A549 (cell line): ENCODE measurements at regions not wholly inside any gene's neighbourhood (a gene's known extent, or its start where the extent isn't known, plus 50 kb on each side); places are given as distances from the start of the nearest gene placed in this dataset.

Experiments used
- BHLHE40 ChIP-seq: IDR thresholded peaks from 2 replicates; pipeline ENCODE4 v1.6.1; 2012; ENCODE audit warnings: low read depth, low read length, inconsistent platforms
- CBX8 ChIP-seq: fragments of 200-600 bp; sonication (generic); IDR thresholded peaks from 2 replicates; pipeline ENCODE4 v1.6.1; 2016
- CHD2 ChIP-seq: fragments of 150-350 bp; IDR thresholded peaks from 2 replicates; pipeline ENCODE4 v1.6.1; 2014; ENCODE audit warnings: low read length; ENCODE audit not compliant: partially characterized antibody
- CTCF ChIP-seq: fragments of >200 bp; sonication (Bioruptor Twin); formaldehyde crosslinking; IDR thresholded peaks from 3 replicates; pipeline ENCODE4 v1.5.1; 2016
- EP300 ChIP-seq, 2 experiments: fragments of >200 bp; sonication (Bioruptor Twin); formaldehyde crosslinking; IDR thresholded peaks; 2 replicates in 1 of 2; 3 replicates in 1 of 2; pipeline ENCODE4 v1.6.1; 2016 to 2017
- HMGXB4 ChIP-seq: fragments of 250-450 bp; sonication (Bioruptor Pico); IDR thresholded peaks from 2 replicates; pipeline ENCODE4 v1.5.0; 2021; ENCODE audit warnings: mild to moderate bottlenecking, moderate library complexity, borderline replicate concordance
- MAX ChIP-seq: IDR thresholded peaks from 2 replicates; pipeline ENCODE4 v1.6.1; 2012
- PHF8 ChIP-seq: fragments of 200-600 bp; sonication (generic); IDR thresholded peaks from 2 replicates; pipeline ENCODE4 v1.6.1; 2016; ENCODE audit warnings: low read depth, mild to moderate bottlenecking, antibody characterized with exemption, moderate library complexity, borderline replicate concordance
- POLR2A ChIP-seq: IDR thresholded peaks from 2 replicates; pipeline ENCODE4 v1.6.1; 2012; ENCODE audit warnings: mild to moderate bottlenecking, low read length
- POLR2AphosphoS2 ChIP-seq: conservative IDR thresholded peaks from 2 replicates; pipeline ENCODE4 v1.6.1; 2012; ENCODE audit warnings: low read length, improper control_type of control experiment, inconsistent platforms
- RAD21 ChIP-seq, 2 experiments: fragments of >200 bp in 1 of 2; sonication (Bioruptor Twin) in 1 of 2; formaldehyde crosslinking in 1 of 2; IDR thresholded peaks in 1 of 2; conservative IDR thresholded peaks in 1 of 2; 2 replicates in 1 of 2; 3 replicates in 1 of 2; pipeline ENCODE4 v1.6.1; 2012 to 2018; ENCODE audit warnings: inconsistent platforms in 1 of 2
- RFX5 ChIP-seq: fragments of 450-650 bp; IDR thresholded peaks from 2 replicates; pipeline ENCODE4 v1.7.1; 2014; ENCODE audit warnings: antibody characterized with exemption, mild to moderate bottlenecking, moderate library complexity
- SMC3 ChIP-seq: fragments of >200 bp; sonication (Bioruptor Twin); formaldehyde crosslinking; IDR thresholded peaks from 3 replicates; pipeline ENCODE4 v1.6.1; 2018; ENCODE audit warnings: inconsistent platforms
- ZFP36 ChIP-seq: fragments of 450-650 bp; IDR thresholded peaks from 2 replicates; pipeline ENCODE4 v1.6.1; 2014; ENCODE audit warnings: borderline replicate concordance; ENCODE audit not compliant: partially characterized antibody

GRCh38 chr3:182046166-182046764 lies 334.5 kb downstream of the SOX2 start:
- no peak for TF ChIP-seq CTCF
- no peak for TF ChIP-seq MAX
- no peak for TF ChIP-seq RAD21 (conservative IDR thresholded peaks at IDR 0.05 in 1 of 2, IDR thresholded peaks at IDR 0.05 in 1 of 2)
- no peak for TF ChIP-seq ZFP36
- no peak for TF ChIP-seq HMGXB4
- TF ChIP-seq RFX5 = no peak
- TF ChIP-seq POLR2A = no peak
- no peak for TF ChIP-seq EP300 (IDR thresholded peaks at IDR 0.05)
- no peak for TF ChIP-seq PHF8
- TF ChIP-seq BHLHE40 = no peak
- TF ChIP-seq SMC3 = no peak
- no peak for TF ChIP-seq CBX8
- no peak for TF ChIP-seq CHD2
- TF ChIP-seq POLR2AphosphoS2 = no peak
